Astrocyte (in vitro differentiated cells and primary cell): ENCODE measurements at regions not wholly inside any gene's neighbourhood (a gene's known extent, or its start where the extent isn't known, plus 50 kb on each side); places are given as distances from the start of the nearest gene placed in this dataset.

ENCODE experiments used
- DNase-seq: peaks from one replicate; pipeline ENCODE4 v3.0.0-alpha.2; 2010; ENCODE audit warnings: low read depth
- FAIRE-seq: peaks from 2 replicates; lab custom pipeline; 2011; peaks lifted over from hg19 to GRCh38; lab: Jason Lieb, UNC
- H2AFZ ChIP-seq: 2 replicates; pipeline ENCODE4 v1.6.0; 2012; ENCODE audit warnings: low read depth, low read length, inconsistent platforms
- H3K27ac ChIP-seq: 2 replicates; pipeline ENCODE4 v1.5.1; 2011; ENCODE audit warnings: low read depth, low read length, inconsistent platforms
- H3K27me3 ChIP-seq: 2 replicates; pipeline ENCODE4 v1.6.0; 2011; ENCODE audit warnings: low read length, inconsistent platforms; ENCODE audit not compliant: insufficient read depth
- H3K36me3 ChIP-seq: 2 replicates; pipeline ENCODE4 v1.5.1; 2011; ENCODE audit warnings: low read length, inconsistent platforms; ENCODE audit not compliant: insufficient read depth
- H3K4me1 ChIP-seq: 2 replicates; pipeline ENCODE4 v1.5.1; 2011; ENCODE audit warnings: low read length, inconsistent platforms; ENCODE audit not compliant: insufficient read depth
- H3K4me2 ChIP-seq: 2 replicates; pipeline ENCODE4 v1.6.0; 2012; ENCODE audit warnings: low read length, inconsistent platforms
- H3K4me3 ChIP-seq: 2 replicates; pipeline ENCODE4 v1.5.1; 2011; ENCODE audit warnings: low read depth, mild to moderate bottlenecking, low read length, inconsistent platforms; ENCODE audit not compliant: insufficient read depth
- H3K79me2 ChIP-seq: 2 replicates; pipeline ENCODE4 v1.6.0; 2012; ENCODE audit warnings: mild to moderate bottlenecking, low read length, inconsistent platforms; ENCODE audit not compliant: insufficient read depth
- H3K9ac ChIP-seq: 2 replicates; pipeline ENCODE4 v1.6.0; 2012; ENCODE audit warnings: mild to moderate bottlenecking, low read length, inconsistent platforms
- H3K9me3 ChIP-seq: 2 replicates; pipeline ENCODE4 v1.5.1; 2012; ENCODE audit warnings: low read depth, mild to moderate bottlenecking, low read length, inconsistent platforms; ENCODE audit not compliant: insufficient read depth
- H4K20me1 ChIP-seq: 2 replicates; pipeline ENCODE4 v1.6.0; 2012; ENCODE audit warnings: low read length, inconsistent platforms; ENCODE audit not compliant: insufficient read depth
- H3K27ac Mint-ChIP-seq: one replicate; pipeline ENCODE4 v1.8.0; 2021; ENCODE audit warnings: mild to moderate bottlenecking, mixed read lengths; ENCODE audit not compliant: unreplicated experiment
- H3K27me3 Mint-ChIP-seq: one replicate; pipeline ENCODE4 v1.8.0; 2021; ENCODE audit warnings: low read depth, mixed read lengths; ENCODE audit not compliant: unreplicated experiment
- H3K36me3 Mint-ChIP-seq: one replicate; pipeline ENCODE4 v1.8.0; 2021; ENCODE audit warnings: low read depth, mixed read lengths; ENCODE audit not compliant: unreplicated experiment
- H3K4me1 Mint-ChIP-seq: one replicate; pipeline ENCODE4 v1.8.0; 2021; ENCODE audit warnings: low read depth, mixed read lengths; ENCODE audit not compliant: unreplicated experiment
- H3K4me3 Mint-ChIP-seq: one replicate; pipeline ENCODE4 v1.8.0; 2021; ENCODE audit warnings: mild to moderate bottlenecking, moderate library complexity, mixed read lengths; ENCODE audit not compliant: unreplicated experiment
- H3K9me3 Mint-ChIP-seq: one replicate; pipeline ENCODE4 v1.8.0; 2021; ENCODE audit warnings: mild to moderate bottlenecking, mixed read lengths; ENCODE audit not compliant: unreplicated experiment
- EZH2 ChIP-seq: IDR thresholded peaks from 2 replicates; pipeline ENCODE4 v1.6.1; 2012; ENCODE audit warnings: mild to moderate bottlenecking, low read length, inconsistent platforms; ENCODE audit not compliant: insufficient read depth
- TF ChIP-seq, protein P1 (sequence below): IDR thresholded peaks from 2 replicates; pipeline ENCODE4 v1.5.1; 2011; ENCODE audit warnings: low read depth, mild to moderate bottlenecking, inconsistent platforms, low read length, moderate library complexity; ENCODE audit not compliant: insufficient read depth

- peaks cover 4% of the 10 kb centered on the region for H3K9me3 Mint-ChIP-seq
Observed at GRCh38 chr7:47638679-47639315, 56.9 kb upstream of the TNS3 start.

DNA sequence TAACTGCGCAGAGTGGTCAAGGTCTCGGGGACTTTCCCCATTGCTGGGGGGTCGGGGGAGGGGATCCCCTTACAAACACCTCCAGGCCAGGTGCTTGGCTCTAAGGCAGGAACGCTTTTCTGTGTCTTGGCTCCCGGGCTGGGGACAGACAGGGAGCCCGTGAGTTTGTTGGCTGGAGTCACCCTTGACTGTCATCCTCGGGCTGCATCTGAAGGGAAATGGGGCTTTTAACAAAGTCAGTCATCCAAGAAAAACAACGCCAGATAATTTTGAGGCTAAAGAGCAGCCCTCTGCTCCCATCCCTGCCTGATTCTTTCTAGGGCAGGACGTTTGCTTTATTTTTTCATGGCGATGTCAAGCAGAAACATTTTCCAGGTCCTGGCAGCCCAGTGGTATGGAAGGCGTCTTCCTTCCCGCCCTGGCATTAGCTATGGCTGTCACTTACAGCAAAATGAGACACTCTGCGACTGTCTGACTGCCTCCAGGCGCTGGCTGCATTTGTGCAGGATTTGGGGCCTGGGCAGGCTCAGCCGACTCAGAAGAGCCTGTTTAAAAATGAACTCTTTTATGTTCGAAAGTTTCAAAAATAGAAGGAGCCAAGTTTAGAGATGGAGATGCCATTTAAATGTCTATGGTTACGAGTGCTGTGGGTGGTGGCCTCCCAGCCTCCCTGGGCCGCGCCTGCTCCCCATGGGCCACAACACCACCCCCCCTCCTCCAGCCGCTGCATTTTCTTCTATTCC, 54.7 kb upstream of the TNS3 start:
- no peaks in the 10 kb centered on the region for H3K79me2 ChIP-seq
- H3K27ac Mint-ChIP-seq, result no peak overlapping the region
- H4K20me1 ChIP-seq, result no peaks in the 10 kb centered on the region
- peaks cover 9% of the 10 kb centered on the region for H3K27me3 Mint-ChIP-seq
- H3K27me3 ChIP-seq, result no peaks in the 10 kb centered on the region
- H3K4me1 ChIP-seq, result peaks cover 53% of the 10 kb centered on the region
- H3K4me3 Mint-ChIP-seq, result no peak overlapping the region
- FAIRE-seq, result no peak
- TF ChIP-seq, protein P1, sequence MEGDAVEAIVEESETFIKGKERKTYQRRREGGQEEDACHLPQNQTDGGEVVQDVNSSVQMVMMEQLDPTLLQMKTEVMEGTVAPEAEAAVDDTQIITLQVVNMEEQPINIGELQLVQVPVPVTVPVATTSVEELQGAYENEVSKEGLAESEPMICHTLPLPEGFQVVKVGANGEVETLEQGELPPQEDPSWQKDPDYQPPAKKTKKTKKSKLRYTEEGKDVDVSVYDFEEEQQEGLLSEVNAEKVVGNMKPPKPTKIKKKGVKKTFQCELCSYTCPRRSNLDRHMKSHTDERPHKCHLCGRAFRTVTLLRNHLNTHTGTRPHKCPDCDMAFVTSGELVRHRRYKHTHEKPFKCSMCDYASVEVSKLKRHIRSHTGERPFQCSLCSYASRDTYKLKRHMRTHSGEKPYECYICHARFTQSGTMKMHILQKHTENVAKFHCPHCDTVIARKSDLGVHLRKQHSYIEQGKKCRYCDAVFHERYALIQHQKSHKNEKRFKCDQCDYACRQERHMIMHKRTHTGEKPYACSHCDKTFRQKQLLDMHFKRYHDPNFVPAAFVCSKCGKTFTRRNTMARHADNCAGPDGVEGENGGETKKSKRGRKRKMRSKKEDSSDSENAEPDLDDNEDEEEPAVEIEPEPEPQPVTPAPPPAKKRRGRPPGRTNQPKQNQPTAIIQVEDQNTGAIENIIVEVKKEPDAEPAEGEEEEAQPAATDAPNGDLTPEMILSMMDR, result no peak
- no peak for TF ChIP-seq EZH2
- no peaks in the 10 kb centered on the region for H3K36me3 Mint-ChIP-seq
- peak overlapping the region; percentile 53 for H3K4me2 ChIP-seq
- H3K9me3 ChIP-seq, result no peaks in the 10 kb centered on the region
- no peaks in the 10 kb centered on the region for H3K9me3 Mint-ChIP-seq
- no peak overlapping the region for H3K27ac ChIP-seq
- H3K4me1 Mint-ChIP-seq, result peaks cover 22% of the 10 kb centered on the region
- H3K9ac ChIP-seq, result peak overlapping the region; percentile 38
- H2AFZ ChIP-seq, result peak overlapping the region; percentile 64
- no peak overlapping the region for H3K4me3 ChIP-seq
- no peak for DNase-seq
- no peaks in the 10 kb centered on the region for H3K36me3 ChIP-seq

More at GRCh38 chr7:47638679-47639315, 56.9 kb upstream of the TNS3 start:
- no peak overlapping the region for H3K27ac Mint-ChIP-seq
- peaks cover 22% of the 10 kb centered on the region for H3K4me1 Mint-ChIP-seq
- Histone ChIP-seq H3K4me2 (no peak overlapping the region), H3K36me3 (no peaks in the 10 kb centered on the region), H3K9ac (no peak overlapping the region), H3K9me3 (no peaks in the 10 kb centered on the region), H3K4me3 (no peak overlapping the region), H3K79me2 (no peaks in the 10 kb centered on the region), H3K4me1 (peaks cover 57% of the 10 kb centered on the region), H4K20me1 (no peaks in the 10 kb centered on the region), H2AFZ (peak overlapping the region; percentile 23), H3K27me3 (no peaks in the 10 kb centered on the region), H3K27ac (no peak overlapping the region)
- H3K36me3 Mint-ChIP-seq, result no peaks in the 10 kb centered on the region
- no peak for FAIRE-seq
- H3K4me3 Mint-ChIP-seq, result no peak overlapping the region
- H3K27me3 Mint-ChIP-seq, result peaks cover 9% of the 10 kb centered on the region
- no peak for TF ChIP-seq EZH2
- TF ChIP-seq, protein P1, result no peak
- DNase-seq, result peak; percentile 75

DNA sequence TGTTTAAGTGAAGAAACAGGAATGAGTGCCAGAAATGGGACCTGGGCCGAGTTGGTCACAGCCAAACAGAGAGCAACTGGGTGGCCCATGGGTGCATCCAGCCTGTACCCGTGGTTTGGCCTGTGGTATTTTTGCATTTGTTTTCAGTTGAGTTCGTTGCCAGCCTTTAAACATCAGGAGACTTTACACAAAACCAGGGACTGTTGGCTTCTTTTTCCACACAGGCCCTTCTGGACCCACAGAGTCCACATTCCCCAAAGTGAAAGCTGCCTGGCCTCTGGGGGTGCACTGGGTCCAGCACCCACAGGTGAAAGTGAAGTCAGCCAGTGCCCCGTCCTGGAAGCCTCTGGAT, 54.1 kb upstream of the TNS3 start:
- Histone ChIP-seq H3K36me3 (no peaks in the 10 kb centered on the region), H3K4me3 (no peak overlapping the region), H4K20me1 (no peaks in the 10 kb centered on the region), H3K4me2 (peak overlapping the region; percentile 53), H2AFZ (peak overlapping the region; percentile 64), H3K9ac (peak overlapping the region; percentile 38), H3K27me3 (no peaks in the 10 kb centered on the region), H3K4me1 (peaks cover 48% of the 10 kb centered on the region), H3K9me3 (no peaks in the 10 kb centered on the region), H3K79me2 (no peaks in the 10 kb centered on the region), H3K27ac (no peak overlapping the region)
- no peak for TF ChIP-seq EZH2
- TF ChIP-seq, protein P1, result no peak
- no peaks in the 10 kb centered on the region for H3K9me3 Mint-ChIP-seq
- peaks cover 9% of the 10 kb centered on the region for H3K27me3 Mint-ChIP-seq
- peaks cover 22% of the 10 kb centered on the region for H3K4me1 Mint-ChIP-seq
- peak overlapping the region; percentile 53 for H3K27ac Mint-ChIP-seq
- no peak for DNase-seq
- FAIRE-seq, result no peak
- no peak overlapping the region for H3K4me3 Mint-ChIP-seq
- H3K36me3 Mint-ChIP-seq, result no peaks in the 10 kb centered on the region
